GM20000 (cell line): ENCODE measurements at regions not wholly inside any gene's neighbourhood (a gene's known extent, or its start where the extent isn't known, plus 50 kb on each side); places are given as distances from the start of the nearest gene placed in this dataset.

Experiments used
- DNase-seq: peaks from one replicate; pipeline ENCODE4 v3.0.0; 2012; ENCODE audit warnings: low spot score
- CTCF ChIP-seq: IDR thresholded peaks from 2 replicates; pipeline ENCODE4 v1.5.1; 2012; ENCODE audit warnings: mild to moderate bottlenecking, control low read depth; ENCODE audit errors: extremely low read depth, missing control alignments

- TF ChIP-seq CTCF = no peak
- no peak for DNase-seq
These were observed 685.9 kb upstream of the LRRC4C start for GRCh38 chr11:42145311-42145710.

GRCh38 chr11:42161886-42162285 is 702.4 kb upstream of the LRRC4C start:
- TF ChIP-seq CTCF = no peak
- no peak for DNase-seq

- TF ChIP-seq CTCF = no peak
- DNase-seq = no peak
These were observed 709.7 kb upstream of the LRRC4C start for GRCh38 chr11:42169191-42169590.

- DNase-seq = no peak
- no peak for TF ChIP-seq CTCF
These were observed 711.1 kb upstream of the LRRC4C start for GRCh38 chr11:42170601-42171000.

GRCh38 chr11:42171046-42171445 is 711.6 kb upstream of the LRRC4C start:
- no peak for DNase-seq
- TF ChIP-seq CTCF = no peak

GRCh38 chr11:42172441-42172840 is 713.0 kb upstream of the LRRC4C start:
- TF ChIP-seq CTCF = no peak

GRCh38 chr11:42175203-42175602 is 715.8 kb upstream of the LRRC4C start:
- no peak for TF ChIP-seq CTCF
- no peak for DNase-seq

More at GRCh38 chr11:42172441-42172840, 713.0 kb upstream of the LRRC4C start:
- no peak for DNase-seq
